Tongue (tissue), 1 donor: ENCODE measurements at regions not wholly inside any gene's neighbourhood (a gene's known extent, or its start where the extent isn't known, plus 50 kb on each side); places are given as distances from the start of the nearest gene placed in this dataset.
"Not testable (repeated sequence)": the region's sequence is repeated elsewhere in the genome, so short reads cannot be mapped to it uniquely, and the experiment has no call there.

Source experiments
- DNase-seq: peaks from one replicate; pipeline ENCODE4 v3.0.0-alpha.2; 2015

GRCh38 chr4:130653842-130654241 is 1557.9 kb downstream of the C4orf33 start:
- DNase-seq = no peak

GRCh38 chr4:130659320-130659719 is 1563.4 kb downstream of the C4orf33 start:
- no peak for DNase-seq

GRCh38 chr4:130668859-130669258 is 1572.9 kb downstream of the C4orf33 start:
- DNase-seq = no peak

GRCh38 chr4:130675266-130675665 is 1579.3 kb downstream of the C4orf33 start:
- no peak for DNase-seq

- no peak for DNase-seq
Measured at GRCh38 chr4:130689181-130689580, 1593.2 kb downstream of the C4orf33 start.

GRCh38 chr4:130698251-130698650 is 1602.3 kb downstream of the C4orf33 start:
- no peak for DNase-seq

- DNase-seq = no peak
Measured at GRCh38 chr4:130699004-130699403, 1603.1 kb downstream of the C4orf33 start.

GRCh38 chr4:130703211-130703935 is 1607.4 kb downstream of the C4orf33 start:
- DNase-seq = no peak

GRCh38 chr4:130705023-130705422 is 1609.1 kb downstream of the C4orf33 start:
- no peak for DNase-seq

GRCh38 chr4:130712038-130712437 is 1616.1 kb downstream of the C4orf33 start:
- no peak for DNase-seq

GRCh38 chr4:130714006-130714405 is 1618.1 kb downstream of the C4orf33 start:
- DNase-seq = no peak

GRCh38 chr4:130722361-130722760 is 1626.4 kb downstream of the C4orf33 start:
- no peak for DNase-seq

GRCh38 chr4:130736436-130737185 is 1640.7 kb downstream of the C4orf33 start:
- no peak for DNase-seq

GRCh38 chr4:130738233-130738632 is 1642.3 kb downstream of the C4orf33 start:
- DNase-seq = no peak

- DNase-seq = peak; percentile 6
Measured at GRCh38 chr4:130747842-130748241, 1651.9 kb downstream of the C4orf33 start.

GRCh38 chr4:130753926-130754325 is 1658.0 kb downstream of the C4orf33 start:
- DNase-seq = no peak

GRCh38 chr4:130760246-130760645 is 1664.3 kb downstream of the C4orf33 start:
- peak; percentile 8 for DNase-seq

- DNase-seq = not testable (repeated sequence)
Measured at GRCh38 chr4:130767384-130767783, 1671.4 kb downstream of the C4orf33 start.

GRCh38 chr4:130772966-130773365 is 1677.0 kb downstream of the C4orf33 start:
- not testable (repeated sequence) for DNase-seq

GRCh38 chr4:130808492-130808891 is 1712.5 kb downstream of the C4orf33 start:
- peak; percentile 6 for DNase-seq

GRCh38 chr4:130812117-130812765 is 1716.3 kb downstream of the C4orf33 start:
- peak; percentile 7 for DNase-seq

GRCh38 chr4:130814896-130815295 is 1718.9 kb downstream of the C4orf33 start:
- DNase-seq = no peak

GRCh38 chr4:130820448-130820847 is 1724.5 kb downstream of the C4orf33 start:
- no peak for DNase-seq
